ENCODE measurements at regions not wholly inside any gene's neighbourhood (a gene's known extent, or its start where the extent isn't known, plus 50 kb on each side); places are given as distances from the start of the nearest gene placed in this dataset.

DNA sequence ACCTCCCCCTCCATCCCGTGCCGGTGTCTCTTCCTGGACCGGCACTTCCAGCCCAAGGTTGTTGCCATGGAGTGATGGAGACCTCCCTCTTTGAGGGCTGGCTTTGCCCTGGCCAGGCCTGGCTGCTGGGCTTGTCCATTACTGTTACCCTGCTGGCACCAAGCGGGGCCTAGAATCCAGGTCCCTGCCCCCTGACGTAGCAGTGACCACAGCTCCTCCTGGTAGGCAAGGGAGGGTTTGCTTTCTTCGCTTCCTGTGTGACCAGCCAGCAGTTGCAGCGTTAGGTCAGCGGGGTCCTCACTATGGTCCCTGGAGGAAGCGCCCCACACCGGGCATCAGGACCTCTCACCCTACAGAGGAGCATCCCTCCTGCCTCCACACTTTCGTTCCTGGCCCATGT, 146.7 kb upstream of the COL5A1 start:
- no peak for ATAC-seq
- TF ChIP-seq RARB (CRISPR knock-in tag; IDR thresholded peaks at IDR 0.05) (no peak), ZFP30 (CRISPR knock-in tag; IDR thresholded peaks at IDR 0.05) (no peak), GLIS3 (CRISPR knock-in tag; IDR thresholded peaks at IDR 0.05) (no peak), CREB5 (CRISPR knock-in tag; IDR thresholded peaks at IDR 0.05; ENCODE audit: low read depth) (no peak), ZNF70 (CRISPR knock-in tag; IDR thresholded peaks at IDR 0.05) (no peak), CSRNP3 (CRISPR knock-in tag; IDR thresholded peaks at IDR 0.05) (no peak), ESRRG (CRISPR knock-in tag; IDR thresholded peaks at IDR 0.05) (no peak), SNAI2 (CRISPR knock-in tag; IDR thresholded peaks at IDR 0.05) (no peak), ZFP3 (CRISPR knock-in tag; IDR thresholded peaks at IDR 0.05) (no peak), PATZ1 (CRISPR knock-in tag; IDR thresholded peaks at IDR 0.05; ENCODE audit: borderline replicate concordance) (no peak)

- no peak for ATAC-seq
- TF ChIP-seq ZFP30 (CRISPR knock-in tag; IDR thresholded peaks at IDR 0.05) (no peak), ARNTL (CRISPR knock-in tag; IDR thresholded peaks at IDR 0.05; ENCODE audit: borderline replicate concordance, low read depth) (no peak), BACH2 (CRISPR knock-in tag; IDR thresholded peaks at IDR 0.05; ENCODE audit: borderline replicate concordance) (no peak), ZFP3 (CRISPR knock-in tag; IDR thresholded peaks at IDR 0.05) (no peak), OSR1 (CRISPR knock-in tag; IDR thresholded peaks at IDR 0.05) (no peak), ESRRG (CRISPR knock-in tag; IDR thresholded peaks at IDR 0.05) (no peak), RARB (CRISPR knock-in tag; IDR thresholded peaks at IDR 0.05) (no peak), TSHZ2 (CRISPR knock-in tag; IDR thresholded peaks at IDR 0.05) (no peak), TOX (CRISPR knock-in tag; IDR thresholded peaks at IDR 0.05; ENCODE audit: borderline replicate concordance) (no peak), GLIS3 (CRISPR knock-in tag; IDR thresholded peaks at IDR 0.05) (no peak), PPARA (CRISPR knock-in tag; IDR thresholded peaks at IDR 0.05; ENCODE audit: borderline replicate concordance) (no peak), TCF4 (CRISPR knock-in tag; IDR thresholded peaks at IDR 0.05; ENCODE audit: borderline replicate concordance) (no peak), ZC3H10 (CRISPR knock-in tag; IDR thresholded peaks at IDR 0.05) (no peak), ZNF8 (CRISPR knock-in tag; IDR thresholded peaks at IDR 0.05) (no peak), CREB5 (CRISPR knock-in tag; IDR thresholded peaks at IDR 0.05; ENCODE audit: low read depth) (no peak)
Measured at GRCh38 chr9:134495881-134496412, 145.7 kb upstream of the COL5A1 start.

DNA sequence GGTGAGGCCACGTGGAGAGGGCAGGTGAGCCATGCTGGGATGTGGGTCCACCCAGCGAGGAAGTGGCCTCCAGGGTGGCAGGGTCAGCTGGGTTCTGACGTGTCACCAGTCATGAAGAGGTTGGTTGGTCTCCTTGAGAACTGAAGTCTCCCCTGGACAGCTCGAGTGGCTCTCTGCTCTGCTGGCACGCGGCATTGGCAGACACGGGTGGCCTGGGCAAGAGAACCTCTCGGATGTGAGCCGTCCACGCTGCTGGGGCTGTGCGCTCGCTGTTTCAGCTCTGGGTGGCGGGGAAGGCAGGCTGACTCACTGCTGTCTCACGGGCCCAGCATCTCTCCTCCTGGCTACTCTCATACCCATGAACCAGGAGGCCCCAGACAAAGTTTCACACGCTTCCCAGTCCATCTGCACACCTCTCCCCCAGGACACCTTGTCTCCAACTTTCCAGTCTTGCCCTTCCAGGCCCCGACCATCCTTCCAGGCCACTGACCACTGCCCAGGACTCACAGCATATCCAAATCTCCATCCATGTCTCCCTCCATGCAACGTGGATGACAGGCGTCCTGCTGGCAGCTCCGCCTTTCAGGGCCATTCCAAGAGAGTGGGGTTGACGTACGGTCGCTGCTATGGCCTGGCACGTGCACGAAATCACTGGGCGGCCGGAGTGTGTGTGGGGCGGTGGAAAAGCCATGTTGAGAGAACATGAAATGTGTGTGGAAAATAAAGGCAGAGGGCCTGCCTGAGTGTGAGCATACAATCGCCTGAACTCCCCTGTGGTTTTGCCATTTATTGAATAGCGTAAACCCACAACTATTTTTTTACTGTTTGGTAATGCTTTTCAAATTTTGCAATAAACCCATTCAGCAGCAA, 145.0 kb upstream of the COL5A1 start:
- TF ChIP-seq ZFP30 (CRISPR knock-in tag; IDR thresholded peaks at IDR 0.05), result no peak
- no peak for TF ChIP-seq RARB (CRISPR knock-in tag; IDR thresholded peaks at IDR 0.05)
- TF ChIP-seq ZNF565 (CRISPR knock-in tag; conservative IDR thresholded peaks at IDR 0.05; ENCODE audit: low read depth), result no peak
- TF ChIP-seq ZNF70 (CRISPR knock-in tag; IDR thresholded peaks at IDR 0.05), result no peak
- TF ChIP-seq TCF4 (CRISPR knock-in tag; IDR thresholded peaks at IDR 0.05; ENCODE audit: borderline replicate concordance), result no peak
- TF ChIP-seq CREB5 (CRISPR knock-in tag; IDR thresholded peaks at IDR 0.05; ENCODE audit: low read depth), result no peak
- TF ChIP-seq SNAI2 (CRISPR knock-in tag; IDR thresholded peaks at IDR 0.05), result no peak
- no peak for TF ChIP-seq OSR1 (CRISPR knock-in tag; IDR thresholded peaks at IDR 0.05)
- TF ChIP-seq ISL1 (CRISPR knock-in tag; IDR thresholded peaks at IDR 0.05), result no peak
- TF ChIP-seq TSHZ2 (CRISPR knock-in tag; IDR thresholded peaks at IDR 0.05), result no peak
- no peak for TF ChIP-seq TOX (CRISPR knock-in tag; IDR thresholded peaks at IDR 0.05; ENCODE audit: borderline replicate concordance)
- TF ChIP-seq CSDC2 (CRISPR knock-in tag; IDR thresholded peaks at IDR 0.05), result no peak
- TF ChIP-seq ZFP3 (CRISPR knock-in tag; IDR thresholded peaks at IDR 0.05), result no peak

More for the DNA sequence above, 145.0 kb upstream of the COL5A1 start:
- ATAC-seq, result peak; percentile 73

All from SK-N-SH treated with all-trans-retinoic acid at 6 μM for 48 hours (cell line).